SHP77 (cell line): ENCODE measurements at regions not wholly inside any gene's neighbourhood (a gene's known extent, or its start where the extent isn't known, plus 50 kb on each side); places are given as distances from the start of the nearest gene placed in this dataset.
"Not testable (repeated sequence)": the region's sequence is repeated elsewhere in the genome, so short reads cannot be mapped to it uniquely, and the experiment has no call there.

ENCODE experiments used
- DNase-seq, 2 experiments: peaks; one replicate each; lab custom pipeline; 2025; lab: John Stamatoyannopoulos, UW

- no peak for DNase-seq
These were observed 83.8 kb upstream of the MANSC4 start for GRCh38 chr12:27863839-27864238.

- DNase-seq: no peak
These were observed 81.6 kb upstream of the MANSC4 start for GRCh38 chr12:27861428-27862167.

- DNase-seq: no peak
These were observed 79.6 kb upstream of the MANSC4 start for GRCh38 chr12:27859648-27860047.

- DNase-seq: not testable (repeated sequence)
These were observed 77.0 kb upstream of the MANSC4 start for GRCh38 chr12:27857006-27857405.

GRCh38 chr12:27852742-27853141 is 72.7 kb upstream of the MANSC4 start:
- no peak for DNase-seq
